CD4-positive, alpha-beta memory T cell (primary cell): ENCODE measurements at regions not wholly inside any gene's neighbourhood (a gene's known extent, or its start where the extent isn't known, plus 50 kb on each side); places are given as distances from the start of the nearest gene placed in this dataset.

Source experiments
- CTCF ChIA-PET: fragments of 350-600 bp; sonication (Branson Sonifier 250); formaldehyde crosslinking; loops from one replicate; lab custom pipeline; 2021; ENCODE audit warnings: inconsistent platforms; ENCODE audit not compliant: partially characterized antibody; lab: Charles Lee
- POLR2A ChIA-PET: fragments of 350-600 bp; sonication (Branson Sonifier 250); formaldehyde crosslinking; loops from one replicate; lab custom pipeline; 2021; ENCODE audit not compliant: partially characterized antibody; lab: Charles Lee
- DNase-seq, 5 donors: peaks; one replicate each; pipeline versions ENCODE4 v3.0.0 to v3.0.0-alpha.2; 2020 to 2022; ENCODE audit warnings: mixed read lengths in 1 of 5
- H3K27ac ChIP-seq: one replicate; pipeline ENCODE4 v1.7.0; 2013; ENCODE audit warnings: low read depth, low read length
- H3K27me3 ChIP-seq: 2 replicates; pipeline ENCODE4 v1.7.0; 2013; ENCODE audit warnings: mild to moderate bottlenecking, low read length, moderate library complexity; ENCODE audit not compliant: insufficient read depth
- H3K36me3 ChIP-seq: 2 replicates; pipeline ENCODE4 v1.7.0; 2013; ENCODE audit warnings: mild to moderate bottlenecking, low read length, moderate library complexity; ENCODE audit not compliant: insufficient read depth
- H3K4me1 ChIP-seq: 2 replicates; pipeline ENCODE4 v1.7.0; 2013; ENCODE audit warnings: mild to moderate bottlenecking, low read length, moderate library complexity; ENCODE audit not compliant: insufficient read depth
- H3K4me3 ChIP-seq, 2 donors: one replicate each; pipeline ENCODE4 v1.7.0; 2013; ENCODE audit warnings: low read length in 2 of 2, mild to moderate bottlenecking in 1 of 2
- H3K9me3 ChIP-seq, 2 donors: one replicate each; pipeline ENCODE4 v1.7.0; 2013; ENCODE audit warnings: low read length in 2 of 2, control low read depth in 1 of 2; ENCODE audit not compliant: control insufficient read depth in 1 of 2
- H3K27ac Mint-ChIP-seq, 7 donors: one replicate each; pipeline ENCODE4 v1.8.0; 2020 to 2021; ENCODE audit warnings: mixed read lengths in 7 of 7, mild to moderate bottlenecking in 6 of 7, inconsistent platforms in 3 of 7, moderate library complexity in 3 of 7
- H3K27me3 Mint-ChIP-seq, 2 donors: one replicate each; pipeline ENCODE4 v1.8.0; 2020 to 2021; ENCODE audit warnings: mixed read lengths in 2 of 2
- H3K36me3 Mint-ChIP-seq, 2 donors: one replicate each; pipeline ENCODE4 v1.8.0; 2020 to 2021; ENCODE audit warnings: mixed read lengths in 2 of 2, inconsistent platforms in 1 of 2, mild to moderate bottlenecking in 1 of 2
- H3K4me1 Mint-ChIP-seq, 4 donors: one replicate each; pipeline ENCODE4 v1.8.0; 2020 to 2021; ENCODE audit warnings: mixed read lengths in 4 of 4, mild to moderate bottlenecking in 1 of 4
- H3K4me3 Mint-ChIP-seq, 8 donors: one replicate each; pipeline ENCODE4 v1.8.0; 2020 to 2021; ENCODE audit warnings: mixed read lengths in 8 of 8, mild to moderate bottlenecking in 7 of 8, moderate library complexity in 6 of 8, inconsistent platforms in 3 of 8
- H3K9me3 Mint-ChIP-seq, 8 donors: one replicate each; pipeline ENCODE4 v1.8.0; 2020 to 2021; ENCODE audit warnings: mixed read lengths in 8 of 8, mild to moderate bottlenecking in 5 of 8, inconsistent platforms in 3 of 8, moderate library complexity in 1 of 8
- intact Hi-C: fragments of 100-400 bp; cut with micrococcal nuclease; formaldehyde crosslinking; loops from one replicate; pipeline ENCODE4 v1.15.1; 2023

DNA sequence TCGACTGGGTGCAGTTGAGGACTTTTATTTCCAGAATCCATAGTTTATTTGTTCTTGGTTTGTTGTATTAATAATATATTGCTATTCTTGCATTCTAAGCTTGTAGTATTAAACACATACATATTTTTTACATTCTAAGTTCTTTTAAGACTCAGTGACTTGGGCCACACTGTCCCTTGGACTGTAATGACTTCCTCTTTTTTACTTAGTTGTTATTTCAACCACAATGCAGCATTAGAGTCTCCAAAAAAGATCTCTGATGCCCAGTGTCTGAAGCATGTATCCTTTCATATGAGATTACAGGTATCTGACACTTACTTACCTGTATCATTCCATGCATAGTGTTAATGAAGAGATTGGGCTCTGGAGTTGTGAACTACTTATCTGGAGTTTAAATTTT is 864.9 kb upstream of the PCDH20 start:
- H3K4me1 Mint-ChIP-seq = no peaks in the 10 kb centered on the region
- intact Hi-C loops = no loop called here
- H3K36me3 Mint-ChIP-seq = no peaks in the 10 kb centered on the region
- Histone ChIP-seq H3K27ac (no peak overlapping the region), H3K4me1 (no peaks in the 10 kb centered on the region), H3K4me3 (no peak overlapping the region), H3K9me3 (peaks cover 0 to 6% of the 10 kb centered on the region in 2 donors), H3K36me3 (no peaks in the 10 kb centered on the region), H3K27me3 (no peaks in the 10 kb centered on the region)
- DNase-seq = no peak
- H3K27ac Mint-ChIP-seq = no peak overlapping the region
- H3K4me3 Mint-ChIP-seq = no peak overlapping the region
- H3K27me3 Mint-ChIP-seq = no peaks in the 10 kb centered on the region
- CTCF ChIA-PET = no interaction called here
- POLR2A ChIA-PET = no interaction called here
- H3K9me3 Mint-ChIP-seq = peaks cover 0 to 20% (median 10%) of the 10 kb centered on the region in 8 donors

DNA sequence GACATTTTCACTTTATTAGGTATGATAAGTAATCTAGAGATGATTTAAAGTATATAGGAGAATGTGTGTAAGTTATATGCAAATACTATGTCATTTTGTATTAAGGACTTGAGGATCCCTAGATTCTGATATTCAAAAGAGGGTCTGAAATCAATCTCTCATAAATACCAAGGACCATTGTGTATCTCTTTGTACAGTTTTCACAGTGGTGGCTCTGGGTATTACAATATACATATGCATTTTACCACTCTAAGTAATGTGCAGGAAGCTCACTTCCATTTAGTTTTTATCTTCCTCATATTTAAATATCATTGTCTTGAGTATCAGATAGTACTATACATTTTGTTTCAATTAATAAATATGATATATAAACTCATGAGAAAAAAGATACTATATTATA is 862.6 kb upstream of the PCDH20 start:
- H3K4me1 Mint-ChIP-seq = no peaks in the 10 kb centered on the region
- H3K4me3 Mint-ChIP-seq = no peak overlapping the region
- H3K36me3 Mint-ChIP-seq = no peaks in the 10 kb centered on the region
- peaks cover 0 to 20% (median 8%) of the 10 kb centered on the region in 8 donors for H3K9me3 Mint-ChIP-seq
- Histone ChIP-seq H3K27ac (no peak overlapping the region), H3K4me1 (no peaks in the 10 kb centered on the region), H3K4me3 (no peak overlapping the region), H3K9me3 (peaks cover 0 to 2% of the 10 kb centered on the region in 2 donors), H3K27me3 (no peaks in the 10 kb centered on the region), H3K36me3 (no peaks in the 10 kb centered on the region)
- no peaks in the 10 kb centered on the region for H3K27me3 Mint-ChIP-seq
- H3K27ac Mint-ChIP-seq = no peak overlapping the region
- intact Hi-C loops = no loop called here
- ChIA-PET CTCF (no interaction called here), POLR2A (no interaction called here)
- DNase-seq = no peak

GRCh38 chr13:62251734-62252133 is 836.1 kb upstream of the PCDH20 start:
- no peaks in the 10 kb centered on the region for H3K36me3 Mint-ChIP-seq
- H3K4me3 Mint-ChIP-seq = no peak overlapping the region
- CTCF ChIA-PET = no interaction called here

GRCh38 chr13:62250501-62251201 is 835.0 kb upstream of the PCDH20 start:
- H3K4me3 ChIP-seq = no peak overlapping the region
- DNase-seq = no peak
- Mint-ChIP-seq H3K4me1 (no peaks in the 10 kb centered on the region), H3K27me3 (no peaks in the 10 kb centered on the region), H3K27ac (no peak overlapping the region), H3K4me3 (no peak overlapping the region), H3K9me3 (peaks cover 0 to 16% (median 7%) of the 10 kb centered on the region in 8 donors), H3K36me3 (no peaks in the 10 kb centered on the region)
- CTCF ChIA-PET = no interaction called here
- POLR2A ChIA-PET = no interaction called here
- no peaks in the 10 kb centered on the region for H3K27me3 ChIP-seq
- H3K9me3 ChIP-seq = no peaks in the 10 kb centered on the region
- no peaks in the 10 kb centered on the region for H3K4me1 ChIP-seq
- H3K27ac ChIP-seq = no peak overlapping the region
- no peaks in the 10 kb centered on the region for H3K36me3 ChIP-seq
- intact Hi-C loops = no loop called here

More at GRCh38 chr13:62251734-62252133, 836.1 kb upstream of the PCDH20 start:
- Mint-ChIP-seq H3K4me1 (no peaks in the 10 kb centered on the region), H3K27me3 (no peaks in the 10 kb centered on the region), H3K9me3 (peaks cover 0 to 16% (median 7%) of the 10 kb centered on the region in 8 donors), H3K27ac (peak overlapping the region in 1 of 7 donors; percentile 44)
- no peak for DNase-seq
- Histone ChIP-seq H3K27me3 (no peaks in the 10 kb centered on the region), H3K9me3 (no peaks in the 10 kb centered on the region), H3K27ac (no peak overlapping the region), H3K4me1 (no peaks in the 10 kb centered on the region), H3K4me3 (no peak overlapping the region), H3K36me3 (no peaks in the 10 kb centered on the region)
- POLR2A ChIA-PET = no interaction called here
- intact Hi-C loops = no loop called here

- no peaks in the 10 kb centered on the region for H3K27me3 Mint-ChIP-seq
- H3K9me3 Mint-ChIP-seq = peaks cover 0 to 7% (median 4%) of the 10 kb centered on the region in 8 donors
- no peaks in the 10 kb centered on the region for H3K4me1 Mint-ChIP-seq
- no peak overlapping the region for H3K4me3 Mint-ChIP-seq
- no peaks in the 10 kb centered on the region for H3K36me3 ChIP-seq
- no peak for DNase-seq
- H3K4me1 ChIP-seq = no peaks in the 10 kb centered on the region
- no peaks in the 10 kb centered on the region for H3K36me3 Mint-ChIP-seq
- ChIA-PET POLR2A (no interaction called here), CTCF (no interaction called here)
- intact Hi-C loops = no loop called here
- H3K27me3 ChIP-seq = no peaks in the 10 kb centered on the region
- H3K9me3 ChIP-seq = no peaks in the 10 kb centered on the region
- H3K27ac ChIP-seq = no peak overlapping the region
- H3K4me3 ChIP-seq = no peak overlapping the region
- no peak overlapping the region for H3K27ac Mint-ChIP-seq
These were observed 830.9 kb upstream of the PCDH20 start for GRCh38 chr13:62246581-62246980.

GRCh38 chr13:62243106-62243505 is 827.5 kb upstream of the PCDH20 start:
- POLR2A ChIA-PET = no interaction called here
- no peaks in the 10 kb centered on the region for H3K36me3 ChIP-seq
- no peaks in the 10 kb centered on the region for H3K27me3 ChIP-seq
- H3K9me3 ChIP-seq = no peaks in the 10 kb centered on the region
- CTCF ChIA-PET = no interaction called here
- H3K4me3 ChIP-seq = no peak overlapping the region
- no peak for DNase-seq
- H3K27me3 Mint-ChIP-seq = no peaks in the 10 kb centered on the region
- peaks cover 0 to 11% (median 2%) of the 10 kb centered on the region in 8 donors for H3K9me3 Mint-ChIP-seq
- no peak overlapping the region for H3K4me3 Mint-ChIP-seq
- no peaks in the 10 kb centered on the region for H3K4me1 Mint-ChIP-seq
- H3K27ac Mint-ChIP-seq = no peak overlapping the region
- no peaks in the 10 kb centered on the region for H3K36me3 Mint-ChIP-seq
- no peaks in the 10 kb centered on the region for H3K4me1 ChIP-seq
- intact Hi-C loops = no loop called here
- no peak overlapping the region for H3K27ac ChIP-seq

DNA sequence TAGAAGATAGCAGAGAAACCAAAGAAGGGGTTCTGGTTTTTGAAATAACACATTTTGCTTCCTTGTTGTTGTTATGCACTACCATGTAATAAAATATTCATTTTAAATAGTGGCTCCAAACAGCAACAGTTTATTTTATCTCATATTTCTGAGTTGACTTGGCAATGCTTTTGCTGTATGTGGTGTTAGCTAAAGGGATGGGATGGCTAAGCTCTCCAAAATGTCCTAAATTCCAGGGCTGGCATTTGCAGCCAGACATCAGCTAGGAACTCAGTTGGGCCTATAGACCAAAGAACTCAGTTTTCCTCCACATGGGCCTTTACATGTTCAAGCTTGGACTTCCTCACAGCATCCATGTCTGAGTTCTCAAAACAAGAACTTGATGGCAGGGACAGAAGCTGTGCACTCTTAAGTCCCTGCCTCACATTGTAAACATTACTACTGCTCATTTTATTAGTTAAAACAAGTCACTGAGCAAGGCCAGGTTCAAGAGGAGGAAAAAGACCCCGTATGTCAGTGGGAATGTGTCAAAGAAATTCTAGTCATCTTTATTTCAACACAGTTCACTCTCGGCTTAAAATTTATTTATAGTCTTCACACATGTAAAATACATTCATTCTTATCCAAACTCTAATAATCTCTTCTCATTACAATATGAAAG is 819.3 kb upstream of the PCDH20 start:
- Mint-ChIP-seq H3K27me3 (no peaks in the 10 kb centered on the region), H3K36me3 (no peaks in the 10 kb centered on the region), H3K27ac (no peak overlapping the region), H3K4me1 (no peaks in the 10 kb centered on the region), H3K9me3 (peaks cover 0 to 11% (median 4%) of the 10 kb centered on the region in 8 donors), H3K4me3 (no peak overlapping the region)
- H3K27ac ChIP-seq = no peak overlapping the region
- no peaks in the 10 kb centered on the region for H3K4me1 ChIP-seq
- intact Hi-C loops = no loop called here
- no peak for DNase-seq
- no peak overlapping the region for H3K4me3 ChIP-seq
- ChIA-PET CTCF (no interaction called here), POLR2A (no interaction called here)
- H3K9me3 ChIP-seq = no peaks in the 10 kb centered on the region
- H3K27me3 ChIP-seq = no peaks in the 10 kb centered on the region
- H3K36me3 ChIP-seq = no peaks in the 10 kb centered on the region
